Naive thymus-derived CD4-positive, alpha-beta T cell (primary cell): ENCODE measurements at regions not wholly inside any gene's neighbourhood (a gene's known extent, or its start where the extent isn't known, plus 50 kb on each side); places are given as distances from the start of the nearest gene placed in this dataset.

Experiments
- ATAC-seq: fragments of 150-1000 bp; cut with Tn5 transposase; 2 replicates; pipeline ENCODE4 v1.10.0; 2021; ENCODE audit warnings: mild to moderate bottlenecking, moderate library complexity
- CTCF ChIA-PET: fragments of 350-600 bp; sonication (Branson Sonifier 250); formaldehyde crosslinking; loops from one replicate; lab custom pipeline; 2021; ENCODE audit warnings: antibody characterized with exemption; lab: Charles Lee
- POLR2A ChIA-PET: fragments of 350-600 bp; sonication (Branson Sonifier 250); formaldehyde crosslinking; loops from one replicate; lab custom pipeline; 2021; ENCODE audit warnings: antibody characterized with exemption, inconsistent platforms; lab: Charles Lee
- DNase-seq, 9 donors: peaks; one replicate each; pipeline versions ENCODE4 v3.0.0 to v3.0.0-alpha.2; 2020 to 2022; ENCODE audit warnings: mixed read lengths in 1 of 9
- H3K27ac ChIP-seq: one replicate; pipeline ENCODE4 v1.7.0; 2013; ENCODE audit warnings: mild to moderate bottlenecking, low read depth, low read length, moderate library complexity
- H3K27me3 ChIP-seq, 2 donors: one replicate each; pipeline ENCODE4 v1.7.0; 2013; ENCODE audit warnings: low read length in 2 of 2, mild to moderate bottlenecking in 2 of 2, moderate library complexity in 2 of 2; ENCODE audit not compliant: control insufficient read depth in 2 of 2, insufficient read depth in 2 of 2
- H3K36me3 ChIP-seq, 3 experiments: 1 replicate in 2 of 3; 2 replicates in 1 of 3; pipeline ENCODE4 v1.7.0; 2013; ENCODE audit warnings: low read length in 3 of 3, mild to moderate bottlenecking in 3 of 3, moderate library complexity in 1 of 3; ENCODE audit not compliant: insufficient read depth in 3 of 3, control insufficient read depth in 2 of 3
- H3K4me1 ChIP-seq, 2 donors: one replicate each; pipeline ENCODE4 v1.7.0; 2013; ENCODE audit warnings: low read length in 2 of 2, mild to moderate bottlenecking in 2 of 2, moderate library complexity in 1 of 2; ENCODE audit not compliant: control insufficient read depth in 2 of 2, insufficient read depth in 2 of 2
- H3K4me3 ChIP-seq: 2 replicates; pipeline ENCODE4 v1.7.0; 2013; ENCODE audit warnings: mild to moderate bottlenecking, low read length
- H3K9me3 ChIP-seq, 3 experiments: 1 replicate in 2 of 3; 2 replicates in 1 of 3; pipeline ENCODE4 v1.7.0; 2013; ENCODE audit warnings: low read length in 3 of 3; ENCODE audit not compliant: control insufficient read depth in 2 of 3
- H3K27ac Mint-ChIP-seq, 9 donors: one replicate each; pipeline ENCODE4 v1.8.0; 2020 to 2022; ENCODE audit warnings: mixed read lengths in 9 of 9, mild to moderate bottlenecking in 8 of 9, moderate library complexity in 5 of 9, inconsistent platforms in 2 of 9
- H3K27me3 Mint-ChIP-seq, 5 donors: one replicate each; pipeline ENCODE4 v1.8.0; 2021 to 2022; ENCODE audit warnings: mixed read lengths in 5 of 5, mild to moderate bottlenecking in 1 of 5
- H3K36me3 Mint-ChIP-seq, 5 donors: one replicate each; pipeline ENCODE4 v1.8.0; 2020 to 2022; ENCODE audit warnings: mixed read lengths in 5 of 5, mild to moderate bottlenecking in 3 of 5, inconsistent platforms in 1 of 5
- H3K4me1 Mint-ChIP-seq, 7 donors: one replicate each; pipeline ENCODE4 v1.8.0; 2020 to 2022; ENCODE audit warnings: mixed read lengths in 7 of 7, mild to moderate bottlenecking in 3 of 7, inconsistent platforms in 1 of 7
- H3K4me3 Mint-ChIP-seq, 10 donors: one replicate each; pipeline ENCODE4 v1.8.0; 2020 to 2022; ENCODE audit warnings: mild to moderate bottlenecking in 10 of 10, mixed read lengths in 10 of 10, moderate library complexity in 6 of 10, inconsistent platforms in 2 of 10
- H3K9me3 Mint-ChIP-seq, 11 donors: one replicate each; pipeline ENCODE4 v1.8.0; 2020 to 2022; ENCODE audit warnings: mixed read lengths in 11 of 11, mild to moderate bottlenecking in 4 of 11, inconsistent platforms in 1 of 11, moderate library complexity in 1 of 11
- intact Hi-C, 2 donors: fragments of 100-400 bp; cut with micrococcal nuclease; formaldehyde crosslinking; loops; one replicate each; pipeline ENCODE4 v1.15.1; 2023

- Histone ChIP-seq H3K4me1 (no peaks in the 10 kb centered on the region), H3K36me3 (no peaks in the 10 kb centered on the region), H3K4me3 (no peak overlapping the region), H3K9me3 (no peaks in the 10 kb centered on the region), H3K27ac (no peak overlapping the region), H3K27me3 (no peaks in the 10 kb centered on the region)
- intact Hi-C loops = no loop called here
- DNase-seq (no peak), ATAC-seq (no peak)
- POLR2A ChIA-PET = no interaction called here
- no peaks in the 10 kb centered on the region for H3K4me1 Mint-ChIP-seq
- CTCF ChIA-PET = no interaction called here
- no peak overlapping the region for H3K4me3 Mint-ChIP-seq
- H3K27me3 Mint-ChIP-seq = peaks cover 0 to 8% (median 4%) of the 10 kb centered on the region in 5 donors
- no peak overlapping the region for H3K27ac Mint-ChIP-seq
- H3K9me3 Mint-ChIP-seq = peaks cover 0 to 10% (median 2%) of the 10 kb centered on the region in 11 donors
- peaks cover 0 to 3% (median 0%) of the 10 kb centered on the region in 5 donors for H3K36me3 Mint-ChIP-seq
These were observed 158.7 kb upstream of the FST start for GRCh38 chr5:53321721-53322120.

- no peak overlapping the region for H3K27ac ChIP-seq
- H3K36me3 Mint-ChIP-seq = no peaks in the 10 kb centered on the region
- POLR2A ChIA-PET = no interaction called here
- H3K27me3 ChIP-seq = no peaks in the 10 kb centered on the region
- no peaks in the 10 kb centered on the region for H3K4me1 ChIP-seq
- H3K4me3 Mint-ChIP-seq = no peak overlapping the region
- no peaks in the 10 kb centered on the region for H3K4me1 Mint-ChIP-seq
- no peak overlapping the region for H3K27ac Mint-ChIP-seq
- peaks cover 0 to 6% (median 3%) of the 10 kb centered on the region in 5 donors for H3K27me3 Mint-ChIP-seq
- H3K9me3 Mint-ChIP-seq = peaks cover 0 to 5% (median 0%) of the 10 kb centered on the region in 11 donors
- no peak for DNase-seq
- H3K36me3 ChIP-seq = no peaks in the 10 kb centered on the region
- no peak overlapping the region for H3K4me3 ChIP-seq
- no peak for ATAC-seq
- CTCF ChIA-PET = no interaction called here
- no peaks in the 10 kb centered on the region for H3K9me3 ChIP-seq
- intact Hi-C loops = no loop called here
These were observed 158.2 kb upstream of the FST start for GRCh38 chr5:53322257-53322656.

DNA sequence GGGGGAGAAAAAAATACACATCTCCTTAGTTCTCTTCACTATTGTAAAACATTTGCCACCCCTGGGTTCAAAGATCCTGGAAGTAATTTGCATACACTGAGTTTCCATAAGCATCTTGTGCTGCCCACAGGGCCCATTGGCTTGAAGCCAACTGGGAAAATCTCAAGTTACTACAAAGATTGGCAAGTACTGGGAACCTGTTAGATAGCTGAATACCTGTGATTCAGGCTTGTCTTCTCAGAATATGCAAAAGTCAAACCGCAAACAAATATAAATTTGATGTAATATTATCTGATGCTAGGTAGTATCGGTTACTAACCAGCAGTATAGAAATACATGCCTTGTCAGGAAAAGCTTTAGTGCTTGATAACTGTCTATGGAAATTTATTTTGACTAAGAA is 156.9 kb upstream of the FST start:
- no peaks in the 10 kb centered on the region for H3K4me1 Mint-ChIP-seq
- ATAC-seq = no peak
- peaks cover 0 to 3% (median 0%) of the 10 kb centered on the region in 5 donors for H3K27me3 Mint-ChIP-seq
- H3K36me3 Mint-ChIP-seq = no peaks in the 10 kb centered on the region
- H3K27ac ChIP-seq = no peak overlapping the region
- H3K4me1 ChIP-seq = no peaks in the 10 kb centered on the region
- no peak for DNase-seq
- H3K36me3 ChIP-seq = no peaks in the 10 kb centered on the region
- H3K9me3 ChIP-seq = no peaks in the 10 kb centered on the region
- no peaks in the 10 kb centered on the region for H3K27me3 ChIP-seq
- CTCF ChIA-PET = interaction anchor here (0.5 kb wide), 1 partner anchor 1407 kb away, joined by 4 read pairs; no protein-coding TSS in a partner anchor
- H3K4me3 ChIP-seq = no peak overlapping the region
- intact Hi-C loops = no loop called here
- H3K9me3 Mint-ChIP-seq = peaks cover 0 to 4% (median 0%) of the 10 kb centered on the region in 11 donors
- H3K4me3 Mint-ChIP-seq = no peak overlapping the region
- POLR2A ChIA-PET = no interaction called here
- no peak overlapping the region for H3K27ac Mint-ChIP-seq

GRCh38 chr5:53323943-53324642 is 156.3 kb upstream of the FST start:
- Mint-ChIP-seq H3K36me3 (no peaks in the 10 kb centered on the region), H3K27ac (no peak overlapping the region), H3K4me1 (no peaks in the 10 kb centered on the region), H3K27me3 (peaks cover 0 to 3% (median 0%) of the 10 kb centered on the region in 5 donors), H3K4me3 (no peak overlapping the region), H3K9me3 (peaks cover 0 to 4% (median 0%) of the 10 kb centered on the region in 11 donors)
- H3K4me3 ChIP-seq = no peak overlapping the region
- intact Hi-C loops = no loop called here
- no peaks in the 10 kb centered on the region for H3K9me3 ChIP-seq
- ATAC-seq (no peak), DNase-seq (no peak)
- H3K27me3 ChIP-seq = no peaks in the 10 kb centered on the region
- CTCF ChIA-PET = no interaction called here
- H3K4me1 ChIP-seq = no peaks in the 10 kb centered on the region
- H3K36me3 ChIP-seq = no peaks in the 10 kb centered on the region
- H3K27ac ChIP-seq = no peak overlapping the region
- POLR2A ChIA-PET = no interaction called here

GRCh38 chr5:53326424-53327153 is 153.8 kb upstream of the FST start:
- Mint-ChIP-seq H3K4me1 (no peaks in the 10 kb centered on the region), H3K36me3 (no peaks in the 10 kb centered on the region), H3K9me3 (peaks cover 0 to 4% (median 0%) of the 10 kb centered on the region in 11 donors), H3K27ac (no peak overlapping the region), H3K27me3 (no peaks in the 10 kb centered on the region), H3K4me3 (no peak overlapping the region)
- no peak for DNase-seq
- intact Hi-C loops = no loop called here
- ATAC-seq = no peak
- H3K4me1 ChIP-seq = no peaks in the 10 kb centered on the region
- ChIA-PET CTCF (no interaction called here), POLR2A (no interaction called here)
- H3K9me3 ChIP-seq = no peaks in the 10 kb centered on the region
- no peak overlapping the region for H3K27ac ChIP-seq
- no peaks in the 10 kb centered on the region for H3K27me3 ChIP-seq
- no peak overlapping the region for H3K4me3 ChIP-seq
- H3K36me3 ChIP-seq = no peaks in the 10 kb centered on the region

DNA sequence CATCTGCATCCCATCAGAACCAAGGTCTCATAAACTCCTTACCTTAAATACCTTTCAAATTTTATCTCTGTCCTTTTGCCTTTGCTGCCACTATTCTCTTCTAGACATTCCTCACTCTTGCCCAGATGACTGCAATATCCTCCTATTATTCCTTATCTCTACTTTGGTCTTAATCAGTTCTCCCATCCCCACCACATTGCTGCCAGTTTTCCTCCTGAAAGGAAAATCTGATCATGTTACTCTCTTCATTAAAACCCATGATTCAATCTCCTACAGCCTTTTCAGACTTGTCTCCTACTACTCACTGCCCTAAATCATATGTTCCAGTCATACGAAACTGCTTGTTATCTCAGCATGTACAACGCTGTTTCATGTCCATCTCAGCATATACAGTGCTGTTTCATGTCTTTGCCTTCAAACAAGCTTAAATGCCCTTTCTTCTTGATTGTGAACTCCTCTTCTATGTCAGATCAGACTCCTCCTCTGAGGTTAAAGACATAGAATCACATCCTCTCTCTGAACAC is 152.6 kb upstream of the FST start:
- intact Hi-C loops = no loop called here
- H3K36me3 Mint-ChIP-seq = no peaks in the 10 kb centered on the region
- H3K9me3 ChIP-seq = no peaks in the 10 kb centered on the region
- no peak for ATAC-seq
- H3K27me3 ChIP-seq = no peaks in the 10 kb centered on the region
- no peaks in the 10 kb centered on the region for H3K36me3 ChIP-seq
- ChIA-PET CTCF (no interaction called here), POLR2A (no interaction called here)
- H3K27ac ChIP-seq = no peak overlapping the region
- H3K9me3 Mint-ChIP-seq = peaks cover 0 to 4% (median 0%) of the 10 kb centered on the region in 11 donors
- H3K27me3 Mint-ChIP-seq = no peaks in the 10 kb centered on the region
- no peaks in the 10 kb centered on the region for H3K4me1 Mint-ChIP-seq
- no peak for DNase-seq
- no peak overlapping the region for H3K4me3 ChIP-seq
- H3K4me1 ChIP-seq = no peaks in the 10 kb centered on the region
- H3K4me3 Mint-ChIP-seq = no peak overlapping the region
- no peak overlapping the region for H3K27ac Mint-ChIP-seq
